GM18511 (cell line): ENCODE measurements at regions not wholly inside any gene's neighbourhood (a gene's known extent, or its start where the extent isn't known, plus 50 kb on each side); places are given as distances from the start of the nearest gene placed in this dataset.

Source experiments
- ATAC-seq: cut with Tn5 transposase; IDR thresholded peaks from one replicate; pipeline ENCODE4 v1.9.1; 2021; ENCODE audit warnings: mild to moderate bottlenecking, moderate library complexity; ENCODE audit not compliant: unreplicated experiment

- no peak for ATAC-seq
Observed at GRCh38 chr3:176574786-176575185, 622.5 kb downstream of the TBL1XR1 start.

GRCh38 chr3:176571926-176572325 lies 625.4 kb downstream of the TBL1XR1 start:
- ATAC-seq: no peak

- ATAC-seq: no peak
Observed at GRCh38 chr3:176570992-176571391, 626.3 kb downstream of the TBL1XR1 start.

DNA sequence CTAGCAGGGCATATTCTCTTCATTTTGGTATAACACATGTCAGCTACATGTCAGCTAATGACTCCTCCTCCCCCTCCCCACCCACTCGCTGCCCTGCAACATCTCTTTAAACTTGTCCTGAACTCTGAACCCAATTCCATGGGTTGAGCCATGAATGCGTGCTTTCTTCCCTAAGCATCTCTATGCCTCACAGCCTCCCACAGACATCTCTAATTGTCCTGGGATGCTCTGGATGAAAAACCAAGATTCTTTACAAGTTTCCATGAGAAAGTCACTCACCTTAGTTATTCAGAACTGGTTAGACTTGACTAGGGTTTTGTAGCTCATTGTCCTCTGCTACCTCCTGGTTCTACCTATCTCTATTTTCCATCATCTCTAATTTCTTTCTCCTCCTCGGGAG lies 629.1 kb downstream of the TBL1XR1 start:
- no peak for ATAC-seq

DNA sequence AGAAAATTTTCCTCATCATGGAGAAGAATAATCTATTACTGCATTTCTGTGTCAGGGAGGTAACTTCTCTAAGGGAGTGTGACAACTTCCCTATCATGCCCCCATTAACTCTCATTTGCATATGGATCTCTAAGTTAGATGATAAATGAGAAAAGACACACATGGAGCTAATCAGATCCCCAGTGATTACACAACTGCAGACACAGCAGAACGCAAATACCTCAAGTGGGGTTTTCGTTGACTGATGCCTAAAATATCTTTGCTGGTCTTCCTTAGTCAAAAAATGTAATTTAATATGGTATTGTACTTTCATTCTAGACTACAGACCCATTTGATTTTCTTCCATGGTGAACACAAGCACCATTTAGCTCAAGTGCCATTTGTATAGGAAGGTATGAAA lies 630.5 kb downstream of the TBL1XR1 start:
- no peak for ATAC-seq

DNA sequence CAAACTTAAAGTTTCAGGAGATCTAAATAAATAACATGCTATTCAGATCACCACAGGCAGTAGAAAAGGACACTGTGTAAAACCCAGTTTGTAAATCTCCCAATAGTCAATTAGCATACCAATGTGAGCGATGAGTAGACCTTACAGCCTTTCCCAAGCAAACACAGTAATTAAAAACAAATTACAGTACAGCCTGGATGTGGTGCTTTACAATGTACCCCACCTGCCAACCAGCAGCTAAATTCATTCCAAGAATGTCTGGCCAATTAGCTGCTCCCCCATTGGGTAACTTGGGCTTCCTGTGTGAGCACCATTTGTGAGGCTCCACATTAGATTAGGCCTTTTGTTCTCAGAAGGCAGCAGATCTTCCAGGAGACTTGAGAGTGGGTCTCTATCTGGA lies 635.0 kb downstream of the TBL1XR1 start:
- ATAC-seq: no peak

GRCh38 chr3:176561826-176562225 lies 635.5 kb downstream of the TBL1XR1 start:
- ATAC-seq: no peak

- ATAC-seq: no peak
Observed at GRCh38 chr3:176554791-176555654, 642.3 kb downstream of the TBL1XR1 start.

- no peak for ATAC-seq
Observed at GRCh38 chr3:176554264-176554663, 643.0 kb downstream of the TBL1XR1 start.

GRCh38 chr3:176526942-176527341 lies 670.3 kb downstream of the TBL1XR1 start:
- ATAC-seq: no peak

DNA sequence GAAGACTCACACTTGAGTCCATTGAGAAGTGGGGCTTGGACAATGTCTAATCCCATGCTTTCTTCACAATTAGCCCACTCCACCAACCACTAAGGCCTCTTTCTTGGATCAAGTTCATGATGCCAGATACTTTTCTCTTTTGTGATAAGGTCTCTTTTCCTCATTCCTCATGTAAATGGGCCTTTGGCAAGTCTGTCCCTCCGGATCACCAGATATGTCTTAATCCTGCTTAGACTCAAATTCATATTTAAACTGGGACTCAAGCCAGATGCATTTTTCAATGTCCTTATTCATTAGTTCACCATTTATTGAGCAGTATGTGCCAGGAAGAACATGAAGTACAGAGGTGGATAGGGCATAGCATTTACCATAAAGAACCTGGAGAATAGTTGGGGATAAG lies 671.1 kb downstream of the TBL1XR1 start:
- no peak for ATAC-seq

DNA sequence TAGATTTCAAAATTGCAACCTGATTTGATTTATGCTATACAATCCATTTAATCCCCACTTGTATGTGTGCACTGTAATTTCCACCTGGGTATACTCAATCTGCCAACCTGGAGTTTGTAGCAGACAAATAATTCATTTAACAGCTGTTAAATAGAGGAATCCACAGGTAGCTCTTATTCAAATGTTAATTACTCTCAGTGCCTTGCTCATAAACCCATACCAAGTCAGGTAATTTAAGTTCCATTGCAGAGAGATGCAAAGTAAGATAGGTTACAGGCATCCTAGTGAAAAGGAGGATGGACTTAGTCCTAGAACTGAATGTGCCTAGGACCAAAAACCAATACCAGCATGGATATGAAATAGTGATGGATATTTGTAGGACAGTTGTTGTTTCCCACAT lies 674.2 kb downstream of the TBL1XR1 start:
- ATAC-seq: no peak

DNA sequence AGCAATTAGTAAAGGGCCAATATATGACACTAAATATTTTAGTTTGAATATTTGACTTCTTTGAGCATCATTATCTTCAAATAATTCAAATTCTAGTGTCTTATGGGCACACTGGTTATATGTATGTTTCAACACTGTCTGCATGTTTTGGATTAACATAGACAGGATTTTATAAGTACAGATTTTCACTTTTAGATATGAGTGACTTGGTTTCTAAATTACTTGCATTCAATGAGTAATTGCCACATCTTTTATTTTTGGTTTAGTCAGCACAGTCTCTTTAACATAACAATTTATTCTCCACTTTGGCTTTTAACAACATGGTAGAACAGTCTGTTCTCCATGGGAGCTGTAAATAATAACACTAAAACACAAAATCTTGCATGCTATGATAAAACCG lies 674.8 kb downstream of the TBL1XR1 start:
- no peak for ATAC-seq

DNA sequence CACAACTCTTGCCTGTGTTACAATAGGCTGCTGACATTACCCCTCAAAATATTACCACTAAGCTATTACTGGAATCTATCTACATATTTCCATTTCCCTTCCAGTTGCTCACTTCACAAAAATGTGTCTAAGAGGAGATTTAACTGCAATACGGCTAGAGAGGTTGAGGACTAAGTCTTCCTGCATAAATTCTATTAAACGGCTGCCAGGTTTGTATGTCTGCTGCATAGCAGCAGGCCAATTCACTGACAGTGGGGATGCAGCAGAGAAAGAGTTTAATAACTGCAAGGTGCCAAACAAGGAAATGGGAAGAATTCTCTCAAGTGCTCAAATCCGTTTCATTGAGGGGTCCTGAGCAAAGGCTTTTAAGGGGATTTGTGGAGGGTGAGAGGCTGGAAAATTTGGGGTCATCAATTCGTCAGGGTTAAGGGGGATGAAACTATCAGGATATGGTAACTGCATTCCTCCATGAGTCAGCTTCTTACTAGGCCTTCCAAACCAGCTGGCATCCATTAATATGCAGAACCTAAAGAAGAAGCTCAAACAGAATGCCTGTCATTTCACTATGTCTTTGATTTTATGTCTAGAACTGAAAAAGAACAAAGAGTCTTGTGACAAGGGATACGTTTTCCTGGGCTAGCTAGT lies 675.6 kb downstream of the TBL1XR1 start:
- no peak for ATAC-seq

DNA sequence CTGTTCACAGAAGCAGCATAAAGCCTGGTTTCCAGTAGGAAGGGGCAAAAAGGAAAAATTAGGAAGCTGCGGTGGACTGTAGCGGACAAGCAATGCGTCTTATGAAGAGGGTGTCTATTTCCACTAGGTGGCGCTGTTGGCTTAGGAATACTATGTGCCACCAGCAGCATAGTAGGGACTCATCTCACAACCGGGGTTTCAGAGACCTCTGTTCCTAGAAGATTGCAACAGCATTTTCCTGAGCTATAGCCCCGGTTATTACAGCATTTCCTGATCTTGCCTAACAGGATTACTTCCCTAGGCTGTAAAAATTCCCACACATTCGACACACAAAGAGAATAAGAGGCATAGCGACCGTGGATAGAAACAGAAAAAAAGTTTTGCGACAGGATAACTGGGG lies 683.0 kb downstream of the TBL1XR1 start:
- no peak for ATAC-seq

DNA sequence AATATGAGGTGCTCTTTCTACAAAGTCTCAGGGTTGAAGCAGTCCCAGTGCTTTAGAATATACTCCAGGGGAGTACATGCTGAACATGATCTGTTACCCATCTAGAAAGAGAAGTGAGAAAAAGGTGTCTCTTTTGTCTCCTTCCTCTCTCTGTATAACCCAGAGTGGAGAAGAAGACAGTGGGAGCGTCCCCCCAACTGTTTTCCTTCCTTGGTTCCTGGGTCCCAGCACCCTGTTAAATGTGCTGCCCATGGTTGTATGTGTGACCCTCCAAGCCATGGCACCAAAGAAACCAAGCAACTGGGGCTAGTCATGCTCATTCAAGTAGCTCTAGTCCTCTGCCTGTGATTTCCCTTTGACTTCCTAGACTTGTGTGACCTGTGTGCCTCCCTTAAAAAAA lies 683.7 kb downstream of the TBL1XR1 start:
- ATAC-seq: no peak

DNA sequence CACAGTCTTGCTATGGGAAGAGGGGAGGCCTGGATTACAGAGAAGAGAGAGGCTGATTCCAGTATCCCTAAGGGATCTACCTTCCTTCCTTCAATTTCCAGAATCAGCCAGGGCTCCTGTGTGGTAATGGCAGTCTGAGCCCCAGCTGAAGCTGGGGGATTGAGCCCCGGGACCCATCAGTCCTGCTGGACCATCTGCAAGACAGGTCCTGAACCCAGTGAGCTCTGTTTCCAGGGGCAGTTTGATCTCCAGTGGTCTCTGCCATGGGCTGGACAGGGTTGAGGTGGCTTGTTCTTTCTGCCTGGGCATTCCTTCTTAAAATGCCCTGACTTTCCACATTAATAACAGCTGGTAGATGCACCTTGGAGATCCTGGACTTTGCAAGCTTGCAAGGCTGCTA lies 685.2 kb downstream of the TBL1XR1 start:
- no peak for ATAC-seq

- no peak for ATAC-seq
Observed at GRCh38 chr3:176510097-176510496, 687.2 kb downstream of the TBL1XR1 start.

DNA sequence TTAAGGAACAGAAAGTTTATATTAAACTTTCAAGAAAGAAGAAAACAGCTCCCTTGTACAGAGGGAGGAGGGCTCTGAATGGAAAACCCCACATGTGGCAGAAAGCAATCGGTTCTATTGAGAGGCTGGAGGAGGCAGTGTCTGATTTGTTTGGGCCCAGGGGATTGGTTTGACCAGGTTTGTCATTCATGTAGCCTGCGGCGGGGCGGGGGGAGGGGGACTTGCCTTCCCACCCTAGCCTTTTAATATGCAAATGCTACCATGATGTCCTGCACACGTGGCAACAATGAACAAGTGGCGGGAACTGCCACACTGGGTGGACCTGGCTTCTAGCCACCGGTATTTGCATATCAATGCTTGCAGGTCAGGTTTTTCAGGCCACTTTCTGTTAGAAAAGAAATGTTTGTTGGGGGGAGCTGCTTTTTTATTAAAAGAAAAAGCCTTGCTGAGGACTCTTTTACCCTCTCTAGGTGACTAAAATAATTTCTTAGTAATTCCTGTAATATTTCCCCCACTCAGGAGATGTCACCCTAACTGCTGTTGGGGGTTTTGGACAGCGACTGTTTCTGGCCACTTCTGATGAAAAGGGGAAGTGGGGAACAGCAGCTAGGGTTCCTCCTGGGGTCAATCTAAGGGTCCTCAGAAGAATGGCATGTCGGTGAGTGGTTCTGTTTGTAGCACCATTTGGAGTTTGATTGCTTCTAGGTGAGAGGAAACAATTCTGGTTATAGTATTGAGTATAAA lies 691.2 kb downstream of the TBL1XR1 start:
- ATAC-seq: peak; percentile 56

GRCh38 chr3:176491084-176491483 lies 706.2 kb downstream of the TBL1XR1 start:
- ATAC-seq: no peak

- ATAC-seq: peak; percentile 64
Observed at GRCh38 chr3:176490357-176490756, 706.9 kb downstream of the TBL1XR1 start.

DNA sequence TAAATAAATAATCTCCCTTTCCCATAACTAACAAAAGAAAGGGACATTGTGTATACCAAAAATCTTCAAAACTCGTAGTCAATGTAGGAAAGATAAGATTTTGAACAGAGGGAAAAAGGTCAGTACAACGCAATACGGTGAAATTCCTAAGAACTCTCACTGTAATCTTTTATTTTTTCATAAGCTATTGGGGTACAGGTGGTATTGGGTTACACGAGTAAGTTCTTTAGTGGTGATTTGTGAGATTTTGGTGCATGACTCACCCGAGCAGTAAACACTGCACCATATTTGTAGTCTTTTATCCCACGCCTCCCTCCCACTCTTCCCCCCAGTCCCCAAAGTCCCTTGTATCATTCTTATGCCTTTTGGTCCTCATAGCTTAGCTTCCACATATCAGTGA lies 718.0 kb downstream of the TBL1XR1 start:
- ATAC-seq: no peak
